PC-9 (cell line): ENCODE measurements at regions not wholly inside any gene's neighbourhood (a gene's known extent, or its start where the extent isn't known, plus 50 kb on each side); places are given as distances from the start of the nearest gene placed in this dataset.

Experiments
- BruUV-seq: library from RNA; stranded (reverse); fragments of 400-500 nt; replicated peaks from 2 replicates; lab custom pipeline; 2021; lab: Mats Ljungman, UMichigan
- CTCF ChIA-PET: fragments of 300-600 bp; sonication (Branson Sonifier 250); formaldehyde crosslinking; loops from one replicate; lab custom pipeline; 2022; ENCODE audit warnings: antibody characterized with exemption; lab: Charles Lee
- POLR2A ChIA-PET: fragments of 300-600 bp; sonication (Branson Sonifier 250); formaldehyde crosslinking; loops from one replicate; lab custom pipeline; 2022; ENCODE audit warnings: antibody characterized with exemption; ENCODE audit not compliant: unreplicated experiment; lab: Charles Lee
- DNase-seq, 2 experiments: peaks; one replicate each; pipeline versions ENCODE4 v3.0.0 to v3.0.0-alpha.2; 2015 to 2022; ENCODE audit warnings: mixed read lengths in 1 of 2
- H2AFZ ChIP-seq: fragments of 200-600 bp; sonication (generic); 2 replicates; pipeline ENCODE4 v1.8.1; 2017; ENCODE audit warnings: antibody characterized with exemption
- H3F3A ChIP-seq: fragments of 200-600 bp; sonication (generic); 2 replicates; pipeline ENCODE4 v1.8.1; 2017; ENCODE audit warnings: antibody characterized with exemption, mild to moderate bottlenecking, low read depth; ENCODE audit not compliant: insufficient read depth
- H3K27ac ChIP-seq: fragments of 200-600 bp; sonication (generic); 2 replicates; pipeline ENCODE4 v1.6.1; 2016; ENCODE audit warnings: mixed run types
- H3K27me3 ChIP-seq: fragments of 200-600 bp; sonication (generic); 2 replicates; pipeline ENCODE4 v1.6.1; 2016; ENCODE audit warnings: low read depth, mixed run types; ENCODE audit not compliant: insufficient read depth
- H3K36me3 ChIP-seq: fragments of 200-600 bp; sonication (generic); 2 replicates; pipeline ENCODE4 v1.6.1; 2016; ENCODE audit warnings: low read depth, mixed run types
- H3K4me1 ChIP-seq: fragments of 200-600 bp; sonication (generic); replicated peaks from 2 replicates; pipeline ENCODE4 v1.6.1; 2016; ENCODE audit warnings: mixed run types; ENCODE audit not compliant: insufficient read depth
- H3K4me2 ChIP-seq: fragments of 200-600 bp; sonication (generic); 2 replicates; pipeline ENCODE4 v1.6.1; 2017; ENCODE audit warnings: mixed run types
- H3K4me3 ChIP-seq: fragments of 200-600 bp; sonication (generic); 2 replicates; pipeline ENCODE4 v1.6.1; 2016; ENCODE audit warnings: mixed run types
- H3K79me2 ChIP-seq: fragments of 200-600 bp; sonication (generic); 2 replicates; pipeline ENCODE4 v1.6.1; 2017; ENCODE audit warnings: low read depth, mixed run types
- H3K9me2 ChIP-seq: fragments of 200-600 bp; sonication (generic); 2 replicates; pipeline ENCODE4 v1.8.1; 2017; ENCODE audit warnings: mild to moderate bottlenecking; ENCODE audit not compliant: insufficient read depth
- H3K9me3 ChIP-seq: fragments of 200-600 bp; sonication (generic); 2 replicates; pipeline ENCODE4 v1.8.1; 2016; ENCODE audit warnings: low read depth; ENCODE audit not compliant: insufficient read depth
- H4K20me1 ChIP-seq: fragments of 200-600 bp; sonication (generic); 2 replicates; pipeline ENCODE4 v1.8.1; 2017; ENCODE audit not compliant: insufficient read depth
- CTCF ChIP-seq: fragments of 200-600 bp; sonication (generic); conservative IDR thresholded peaks from 2 replicates; pipeline ENCODE4 v1.6.1; 2017; ENCODE audit warnings: mixed run types, antibody characterized with exemption, mild to moderate bottlenecking, moderate library complexity
- EZH2 ChIP-seq: fragments of 200-600 bp; sonication (generic); IDR thresholded peaks from 2 replicates; pipeline ENCODE4 v1.8.0; 2017; ENCODE audit warnings: antibody characterized with exemption, low read depth
- intact Hi-C: fragments of 100-400 bp; cut with micrococcal nuclease; formaldehyde crosslinking; loops from one replicate; pipeline ENCODE4 v1.10.0; 2022; ENCODE audit not compliant: unreplicated experiment

DNA sequence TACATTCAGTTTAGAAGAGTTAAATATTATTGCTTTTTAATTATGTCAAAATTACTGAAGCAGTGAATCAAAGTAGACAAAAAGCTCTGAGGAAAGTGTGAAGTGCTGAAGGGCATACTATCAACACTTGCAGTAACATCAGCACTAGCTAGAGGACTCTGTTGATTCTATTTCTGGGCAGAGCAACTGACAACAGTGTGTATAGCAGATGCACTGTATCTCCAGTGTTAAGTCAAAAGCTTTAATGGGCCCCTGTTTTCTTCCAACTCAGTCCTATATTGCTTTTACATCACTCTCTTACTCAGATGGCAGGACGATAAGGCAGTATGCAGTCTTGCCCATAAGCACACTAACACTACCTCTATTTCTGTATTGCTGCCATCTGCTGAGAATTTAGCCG lies 435.2 kb upstream of the AMOT start:
- no peak overlapping the region for H3K27ac ChIP-seq
- ChIA-PET CTCF (no interaction called here), POLR2A (no interaction called here)
- no peaks in the 10 kb centered on the region for H3K36me3 ChIP-seq
- no peaks in the 10 kb centered on the region for H3K9me3 ChIP-seq
- no peaks in the 10 kb centered on the region for H4K20me1 ChIP-seq
- no peak overlapping the region for H2AFZ ChIP-seq
- no peak overlapping the region for H3K4me2 ChIP-seq
- no peaks in the 10 kb centered on the region for H3K4me1 ChIP-seq
- TF ChIP-seq EZH2 (no peak), CTCF (no peak)
- DNase-seq, result no peak
- no peaks in the 10 kb centered on the region for H3F3A ChIP-seq
- H3K79me2 ChIP-seq, result no peaks in the 10 kb centered on the region
- intact Hi-C loops, result no loop called here
- H3K27me3 ChIP-seq, result no peaks in the 10 kb centered on the region
- no TSS peak for BruUV-seq
- no peak overlapping the region for H3K4me3 ChIP-seq
- no peaks in the 10 kb centered on the region for H3K9me2 ChIP-seq

DNA sequence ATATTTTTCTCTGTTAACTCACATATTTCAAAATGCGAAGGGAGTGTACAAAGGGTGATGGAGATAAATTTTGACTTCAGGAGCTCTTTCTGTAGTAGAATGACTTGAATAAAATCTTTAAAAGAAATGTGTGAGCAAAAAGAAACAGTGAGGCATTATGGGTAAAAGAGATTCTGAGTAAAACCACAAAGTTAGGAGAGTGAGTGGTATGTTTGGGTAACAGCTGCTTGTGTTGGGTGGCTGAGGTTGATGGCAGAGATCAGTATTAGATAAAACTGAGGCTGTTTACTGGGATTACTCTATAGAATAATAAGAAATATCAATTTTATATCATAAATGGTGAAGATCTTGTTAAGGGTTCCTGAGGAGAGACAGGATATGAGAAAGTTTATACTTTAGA lies 434.2 kb upstream of the AMOT start:
- H3K36me3 ChIP-seq, result no peaks in the 10 kb centered on the region
- no peaks in the 10 kb centered on the region for H3K4me1 ChIP-seq
- TF ChIP-seq EZH2, result no peak
- TF ChIP-seq CTCF, result no peak
- H3K27ac ChIP-seq, result no peak overlapping the region
- no peaks in the 10 kb centered on the region for H3F3A ChIP-seq
- no peak overlapping the region for H3K4me2 ChIP-seq
- ChIA-PET POLR2A (interaction anchor here (0.6 kb wide), 1 partner anchor 471 kb away, joined by 3 read pairs; no protein-coding TSS in a partner anchor), CTCF (no interaction called here)
- no peak for DNase-seq
- H3K79me2 ChIP-seq, result no peaks in the 10 kb centered on the region
- H2AFZ ChIP-seq, result no peak overlapping the region
- no peaks in the 10 kb centered on the region for H3K27me3 ChIP-seq
- no TSS peak for BruUV-seq
- H3K9me3 ChIP-seq, result no peaks in the 10 kb centered on the region
- intact Hi-C loops, result no loop called here
- no peak overlapping the region for H3K4me3 ChIP-seq
- H4K20me1 ChIP-seq, result no peaks in the 10 kb centered on the region
- H3K9me2 ChIP-seq, result no peaks in the 10 kb centered on the region

GRCh38 chrX:113274345-113274744 lies 433.7 kb upstream of the AMOT start:
- Histone ChIP-seq H3K4me3 (no peak overlapping the region), H3K36me3 (no peaks in the 10 kb centered on the region), H3K9me2 (no peaks in the 10 kb centered on the region), H3K4me2 (no peak overlapping the region), H3K27ac (no peak overlapping the region), H3K4me1 (no peaks in the 10 kb centered on the region), H3K27me3 (no peaks in the 10 kb centered on the region), H2AFZ (no peak overlapping the region), H3F3A (no peaks in the 10 kb centered on the region), H4K20me1 (no peaks in the 10 kb centered on the region), H3K9me3 (no peaks in the 10 kb centered on the region), H3K79me2 (no peaks in the 10 kb centered on the region)
- no peak for DNase-seq
- no TSS peak for BruUV-seq
- ChIA-PET POLR2A (interaction anchor here (0.6 kb wide), 1 partner anchor 471 kb away, joined by 3 read pairs; no protein-coding TSS in a partner anchor), CTCF (no interaction called here)
- TF ChIP-seq CTCF (no peak), EZH2 (no peak)
- intact Hi-C loops, result no loop called here
